ENCODE measurements at regions not wholly inside any gene's neighbourhood (a gene's known extent, or its start where the extent isn't known, plus 50 kb on each side); places are given as distances from the start of the nearest gene placed in this dataset.
A peak's percentile ranks its signal among the peaks of the same experiment; 100 is the strongest.

DNA sequence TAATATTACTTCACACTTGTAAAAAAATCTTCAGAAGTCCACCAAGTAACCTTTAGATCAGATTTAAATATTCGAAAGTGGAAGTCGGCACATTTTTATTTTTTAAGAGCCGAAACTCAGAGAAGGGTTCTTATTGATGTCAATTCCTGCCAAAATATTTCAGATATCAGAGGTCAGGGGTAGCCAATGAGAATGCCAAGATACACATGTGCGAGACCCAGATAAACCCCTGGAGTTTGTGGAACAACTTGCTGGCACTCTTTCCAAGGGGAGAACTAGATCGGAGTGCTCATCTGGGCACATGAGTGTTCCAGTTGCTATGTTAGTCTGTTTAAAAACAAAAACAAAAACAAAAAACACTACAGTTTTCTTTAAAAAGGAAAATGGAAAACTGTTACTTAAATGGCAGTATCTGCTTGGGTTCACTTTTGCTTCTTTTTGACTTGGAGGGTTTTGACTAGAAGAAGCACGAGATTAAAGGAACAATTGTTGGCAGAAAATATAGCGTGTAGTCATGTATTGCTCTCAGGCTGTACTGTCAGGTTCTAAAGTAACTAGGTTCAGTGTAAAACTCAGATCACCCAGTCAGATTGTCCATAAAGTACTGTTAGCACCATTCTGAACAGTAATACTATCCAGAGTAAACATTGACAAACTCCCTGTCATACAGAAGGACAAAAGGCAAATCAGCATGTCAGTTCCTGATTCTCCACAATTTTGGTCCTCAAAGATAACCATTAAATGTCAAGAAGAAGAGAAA, 188.0 kb upstream of the PACRGL start:
- WGBS, 10 experiments: 81 to 100% (median 92%) methylated on average over 4 to 7 of the region's 7 CpGs

DNA sequence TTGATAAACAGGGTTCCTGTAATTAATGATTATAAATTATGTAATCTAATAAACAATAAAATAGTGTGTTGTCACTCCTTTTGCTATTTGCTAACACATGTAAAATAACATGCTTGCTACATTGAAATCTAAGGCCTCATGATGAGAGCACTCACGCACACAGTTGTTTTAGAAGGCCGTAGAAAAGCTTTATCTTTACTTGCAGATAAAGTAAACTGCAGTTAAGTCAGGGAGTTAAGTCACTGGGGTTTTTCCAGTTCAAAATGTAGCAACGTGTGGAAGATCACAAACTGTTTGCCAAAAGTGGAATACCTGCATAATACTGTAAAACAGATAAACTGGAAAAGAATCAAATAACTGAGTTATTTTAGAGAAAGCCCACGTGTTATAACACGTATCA, 187.3 kb upstream of the PACRGL start:
- Histone ChIP-seq H3K4me3 (no peak overlapping the region), H3K27ac (no peak overlapping the region), H3K4me1 (replicated peaks in 1 of 2) (no peaks in the 10 kb centered on the region)
- in situ Hi-C loops (cut with MboI; ENCODE audit: low pct_unique_long_range_greater_than_20kb in 2 of 9, low sequenced_read_pairs in 9 of 9, unreplicated experiment in 9 of 9): no loop called here
- no peak for ATAC-seq (replicated peaks in 6 of 8)
- 83 to 96% (median 90%) methylated on average over 2 to 5 of the region's 5 CpGs for WGBS, 10 experiments

More for the DNA sequence above, 188.0 kb upstream of the PACRGL start:
- Histone ChIP-seq H3K4me3 (no peak overlapping the region), H3K4me1 (replicated peaks in 1 of 2) (no peaks in the 10 kb centered on the region), H3K27ac (no peak overlapping the region)
- in situ Hi-C loops (cut with MboI; ENCODE audit: low pct_unique_long_range_greater_than_20kb in 2 of 9, low sequenced_read_pairs in 9 of 9, unreplicated experiment in 9 of 9): no loop called here
- no peak for ATAC-seq (replicated peaks in 6 of 8)

DNA sequence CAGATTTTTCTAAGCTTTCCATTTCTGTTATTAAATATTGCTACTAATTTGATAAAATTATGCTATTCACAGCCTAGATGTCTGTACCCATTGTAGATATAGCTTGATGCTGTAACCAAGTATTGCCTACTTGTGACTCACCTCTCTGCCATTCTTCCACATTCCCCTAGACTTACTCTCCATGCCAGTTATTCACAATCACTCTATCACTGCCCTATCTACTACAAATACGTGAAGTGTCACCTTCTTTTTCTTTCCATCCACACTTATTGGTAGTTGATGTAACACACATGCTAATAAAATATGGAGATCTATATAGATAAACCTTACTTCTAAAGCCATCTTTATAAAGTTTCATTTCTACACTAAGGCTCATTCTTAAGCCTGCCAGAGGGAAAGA, 179.4 kb upstream of the PACRGL start:
- peak in 5 of 8 experiments; percentile 36 to 81 (median 55) for ATAC-seq (replicated peaks in 6 of 8)
- Histone ChIP-seq H3K4me1 (replicated peaks in 1 of 2) (no peaks in the 10 kb centered on the region), H3K27ac (no peak overlapping the region), H3K4me3 (no peak overlapping the region)
- in situ Hi-C loops (cut with MboI; ENCODE audit: low pct_unique_long_range_greater_than_20kb in 2 of 9, low sequenced_read_pairs in 9 of 9, unreplicated experiment in 9 of 9): no loop called here
- 17 to 100% (median 75%) methylated on average over 1 of the region's 1 CpG; no CpG with 5 or more reads in 2 of the 10 experiments for WGBS, 10 experiments

DNA sequence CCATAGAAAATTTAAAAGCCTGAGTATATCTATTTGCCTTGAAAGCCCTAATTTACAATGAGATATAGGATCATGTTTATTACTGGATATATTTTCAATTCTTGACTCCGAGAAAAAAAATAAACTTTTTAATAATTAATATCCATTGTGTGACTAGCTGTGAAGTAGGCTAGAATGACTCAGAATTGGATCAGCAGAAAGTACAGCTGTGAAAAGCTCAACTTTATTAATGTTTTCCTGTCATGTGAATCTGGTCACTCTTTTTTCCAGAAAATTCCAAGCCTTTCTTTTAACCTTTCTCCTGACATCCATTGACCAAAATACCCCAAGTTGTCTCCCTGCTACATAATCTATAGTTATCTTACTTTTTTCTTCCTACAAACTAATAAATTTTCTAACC, 171.8 kb upstream of the PACRGL start:
- H3K4me1 ChIP-seq (replicated peaks in 1 of 2): no peaks in the 10 kb centered on the region
- 0 to 100% (median 67%) methylated on average over 1 of the region's 1 CpG; no CpG with 5 or more reads in 3 of the 10 experiments for WGBS, 10 experiments
- H3K27ac ChIP-seq: no peak overlapping the region
- in situ Hi-C loops (cut with MboI; ENCODE audit: low pct_unique_long_range_greater_than_20kb in 2 of 9, low sequenced_read_pairs in 9 of 9, unreplicated experiment in 9 of 9): no loop called here
- peak in 1 of 8 experiments; percentile 27 for ATAC-seq (replicated peaks in 6 of 8)
- no peak overlapping the region for H3K4me3 ChIP-seq

DNA sequence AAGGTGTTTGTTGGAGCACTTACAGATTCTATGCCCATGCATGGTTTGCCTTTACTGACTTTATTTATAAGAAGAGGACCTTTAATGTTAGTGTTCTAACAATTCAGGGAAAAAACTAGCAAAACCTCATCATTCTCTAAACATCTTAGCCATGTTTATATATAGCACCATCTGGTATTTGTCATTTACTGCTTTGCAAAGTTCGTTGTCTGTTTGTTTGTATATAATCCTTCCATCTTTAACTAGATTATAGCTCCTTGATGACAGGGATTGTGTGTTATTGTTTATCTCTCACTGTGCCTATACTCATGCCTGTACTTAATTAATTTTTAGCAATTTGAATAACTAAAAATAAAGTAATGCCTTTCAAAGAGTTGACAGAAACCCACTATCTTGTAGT, 170.6 kb upstream of the PACRGL start:
- H3K4me3 ChIP-seq: no peak overlapping the region
- in situ Hi-C loops (cut with MboI; ENCODE audit: low pct_unique_long_range_greater_than_20kb in 2 of 9, low sequenced_read_pairs in 9 of 9, unreplicated experiment in 9 of 9): no loop called here
- no peak overlapping the region for H3K27ac ChIP-seq
- 64 to 100% (median 100%) methylated on average over 1 of the region's 1 CpG; no CpG with 5 or more reads in 4 of the 10 experiments for WGBS, 10 experiments
- no peak for ATAC-seq (replicated peaks in 6 of 8)
- no peaks in the 10 kb centered on the region for H3K4me1 ChIP-seq (replicated peaks in 1 of 2)

DNA sequence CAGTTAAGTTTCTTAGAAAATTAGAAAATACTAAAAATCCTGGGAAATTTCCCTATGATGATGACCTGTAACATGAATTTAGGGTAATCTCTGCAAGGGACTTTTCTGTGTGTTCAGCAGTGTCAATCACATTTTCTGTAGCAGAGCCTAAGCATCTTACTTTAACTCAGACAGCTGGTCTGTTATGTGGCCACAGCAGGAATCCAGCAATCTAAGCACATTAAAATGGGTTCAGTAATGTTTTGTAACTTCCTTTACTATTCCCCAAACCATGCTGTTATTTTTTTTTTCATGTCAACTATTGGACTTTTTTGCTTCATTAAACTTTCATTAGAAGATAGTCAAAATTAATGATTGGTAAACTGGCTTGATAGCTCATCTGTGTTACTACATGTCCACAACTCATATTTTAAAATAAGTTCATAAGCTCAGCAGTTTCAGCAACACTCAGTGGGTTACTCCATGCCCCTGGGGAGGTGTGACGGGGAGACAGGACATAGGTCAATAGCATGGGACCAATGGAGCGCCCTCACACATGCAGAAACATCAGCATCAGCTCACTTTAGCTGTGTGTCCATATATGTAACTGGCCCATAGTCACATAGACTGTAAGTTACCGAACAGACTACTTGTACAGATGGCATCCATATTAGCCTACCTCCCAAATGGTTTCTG, 168.0 kb upstream of the PACRGL start:
- in situ Hi-C loops (cut with MboI; ENCODE audit: low pct_unique_long_range_greater_than_20kb in 2 of 9, low sequenced_read_pairs in 9 of 9, unreplicated experiment in 9 of 9): no loop called here

DNA sequence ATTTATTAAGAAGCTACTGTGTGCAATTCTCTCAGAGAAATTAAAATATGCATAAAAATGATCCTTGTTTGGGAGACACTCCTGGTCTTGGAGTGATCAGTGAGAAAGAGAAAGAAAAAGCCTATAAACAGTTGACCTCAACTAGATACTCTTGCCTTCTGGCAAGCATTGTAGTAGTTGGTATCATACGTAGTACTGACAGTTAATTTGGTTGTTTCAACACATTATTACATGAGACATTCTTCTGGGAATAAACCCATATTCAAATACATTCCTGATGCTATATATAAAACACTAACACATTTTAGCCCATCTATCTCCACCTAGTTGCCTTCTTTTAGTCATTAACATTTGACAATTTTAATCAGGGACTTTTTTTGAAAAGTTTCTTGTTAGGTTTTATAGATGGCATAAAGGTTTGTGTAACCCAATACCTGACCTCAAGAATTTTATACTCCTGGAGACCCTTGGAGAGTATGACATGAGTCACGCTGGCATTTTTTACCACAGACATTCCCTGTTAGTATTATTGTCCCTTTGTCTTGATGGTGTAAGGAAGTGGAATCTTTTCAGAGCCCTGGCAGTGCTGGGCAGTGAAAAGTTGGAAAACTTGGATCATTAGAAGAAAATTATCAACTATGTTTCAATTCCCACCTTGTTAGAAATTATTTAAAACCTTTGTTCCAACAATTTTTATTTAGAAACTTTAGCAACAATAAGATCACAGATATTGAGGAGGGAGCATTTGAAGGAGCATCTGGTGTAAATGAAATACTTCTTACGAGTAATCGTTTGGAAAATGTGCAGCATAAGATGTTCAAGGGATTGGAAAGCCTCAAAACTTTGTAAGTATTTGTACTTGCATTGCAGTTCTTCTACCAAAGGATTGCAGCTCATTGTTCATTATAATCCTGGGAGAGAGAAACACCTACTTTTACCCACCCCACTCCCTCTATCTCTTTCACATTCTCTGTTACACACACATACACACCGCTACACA, 167.1 kb upstream of the PACRGL start:
- ATAC-seq (replicated peaks in 6 of 8): peak in 3 of 8 experiments; percentile 83 to 97 (median 93)
- H3K4me1 ChIP-seq (replicated peaks in 1 of 2): no peaks in the 10 kb centered on the region
- no peak overlapping the region for H3K27ac ChIP-seq
- no peak overlapping the region for H3K4me3 ChIP-seq
- in situ Hi-C loops (cut with MboI; ENCODE audit: low pct_unique_long_range_greater_than_20kb in 2 of 9, low sequenced_read_pairs in 9 of 9, unreplicated experiment in 9 of 9): no loop called here
- 29 to 100% (median 91%) methylated on average over 1 to 5 of the region's 5 CpGs for WGBS, 10 experiments

More for the DNA sequence above, 168.0 kb upstream of the PACRGL start:
- Histone ChIP-seq H3K4me3 (no peak overlapping the region), H3K27ac (no peak overlapping the region), H3K4me1 (replicated peaks in 1 of 2) (no peaks in the 10 kb centered on the region)
- peak in 1 of 8 experiments; percentile 26 for ATAC-seq (replicated peaks in 6 of 8)
- 86 to 100% (median 100%) methylated on average over 1 to 3 of the region's 3 CpGs; no CpG with 5 or more reads in 1 of the 10 experiments for WGBS, 10 experiments

DNA sequence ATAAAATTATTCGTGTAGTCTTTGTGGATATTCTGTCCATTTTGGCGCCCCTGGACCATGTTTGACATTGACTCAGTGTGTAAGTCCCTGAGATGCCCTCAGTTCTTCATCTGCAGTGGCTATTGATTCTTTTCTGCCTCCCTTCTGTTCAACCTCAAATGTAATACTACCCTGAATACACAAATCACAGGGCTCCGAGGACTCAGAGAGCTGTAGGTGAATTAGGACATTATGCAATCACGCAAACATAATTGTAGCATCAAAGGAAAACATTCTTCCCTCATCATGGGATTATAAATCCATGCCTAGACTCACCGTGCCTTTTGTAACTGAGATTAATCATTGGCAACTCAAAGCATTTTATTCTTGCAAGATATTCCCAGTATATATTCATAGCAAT, 161.4 kb upstream of the PACRGL start:
- in situ Hi-C loops (cut with MboI; ENCODE audit: low pct_unique_long_range_greater_than_20kb in 2 of 9, low sequenced_read_pairs in 9 of 9, unreplicated experiment in 9 of 9): no loop called here
- 61 to 98% (median 74%) methylated on average over 1 to 5 of the region's 5 CpGs for WGBS, 10 experiments
- ATAC-seq (replicated peaks in 6 of 8): peak in 5 of 8 experiments; percentile 25 to 73 (median 56)
- Histone ChIP-seq H3K4me1 (replicated peaks in 1 of 2) (peaks cover 2 to 16% of the 10 kb centered on the region in 2 donors), H3K27ac (no peak overlapping the region), H3K4me3 (no peak overlapping the region)

DNA sequence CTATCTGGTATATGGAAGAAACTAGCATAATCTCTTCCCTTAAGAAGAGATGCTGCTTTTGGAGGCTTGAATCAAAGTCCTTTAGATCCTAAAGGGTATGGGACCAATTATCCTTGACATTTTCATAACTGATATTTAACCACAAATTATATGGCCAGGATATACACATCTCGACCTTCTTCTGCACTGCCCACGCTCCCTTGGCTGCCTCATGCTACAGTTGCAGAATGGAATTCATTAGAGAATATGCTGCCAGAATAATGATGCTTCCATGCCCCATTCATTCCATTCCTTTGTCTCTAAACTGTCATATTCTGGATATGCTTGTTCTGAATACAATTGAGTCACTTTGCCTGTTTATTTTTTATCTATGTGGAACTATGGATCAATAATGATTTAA, 157.1 kb upstream of the PACRGL start:
- ATAC-seq (replicated peaks in 6 of 8): no peak
- in situ Hi-C loops (cut with MboI; ENCODE audit: low pct_unique_long_range_greater_than_20kb in 2 of 9, low sequenced_read_pairs in 9 of 9, unreplicated experiment in 9 of 9): no loop called here
- WGBS, 10 experiments: 0 to 96% (median 74%) methylated on average over 1 to 2 of the region's 2 CpGs; no CpG with 5 or more reads in 4 of the 10 experiments
- Histone ChIP-seq H3K4me3 (no peak overlapping the region), H3K27ac (no peak overlapping the region), H3K4me1 (replicated peaks in 1 of 2) (peaks cover 2 to 16% of the 10 kb centered on the region in 2 donors)

DNA sequence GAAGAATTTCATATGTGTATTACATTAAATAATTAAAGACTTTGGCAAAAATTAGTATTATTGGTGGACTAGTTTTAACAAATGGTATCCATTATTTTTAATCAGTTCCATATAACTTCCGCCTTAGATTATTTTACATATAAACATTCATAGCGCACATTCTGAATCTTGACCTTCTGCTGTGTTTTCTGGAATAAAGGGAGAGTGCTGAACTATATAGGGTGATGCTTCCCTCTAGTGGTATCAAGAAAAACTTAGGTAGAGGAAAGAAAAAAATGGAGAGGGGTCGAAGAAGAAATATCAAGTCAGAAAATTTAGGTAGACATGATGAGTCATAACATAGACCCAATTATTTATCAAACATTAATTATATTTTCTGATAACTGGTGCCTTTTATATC, 155.6 kb upstream of the PACRGL start:
- in situ Hi-C loops (cut with MboI; ENCODE audit: low pct_unique_long_range_greater_than_20kb in 2 of 9, low sequenced_read_pairs in 9 of 9, unreplicated experiment in 9 of 9): no loop called here
- peak in 5 of 8 experiments; percentile 29 to 75 (median 44) for ATAC-seq (replicated peaks in 6 of 8)

DNA sequence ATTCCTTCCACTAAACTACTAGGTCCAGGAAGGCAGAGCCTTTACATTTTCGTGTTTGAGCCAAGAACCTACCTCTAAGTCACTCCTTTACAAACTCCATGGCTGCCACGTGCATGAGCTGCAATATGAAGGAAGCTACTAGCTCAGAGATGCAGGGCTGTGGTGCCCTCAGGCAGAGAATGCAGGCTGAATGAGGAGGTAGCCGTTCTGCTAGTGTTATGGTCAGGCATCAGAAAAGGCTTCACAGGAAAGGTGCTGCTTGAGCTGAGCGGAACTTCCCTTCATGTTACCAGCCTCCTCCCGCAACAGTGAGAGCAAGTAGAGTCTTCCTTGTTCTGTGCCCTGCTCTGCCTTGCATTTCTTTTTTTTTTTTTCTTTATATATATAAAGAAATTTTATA, 148.3 kb upstream of the PACRGL start:
- ATAC-seq (replicated peaks in 6 of 8): no peak
- WGBS, 10 experiments: 63 to 100% (median 90%) methylated on average over 1 to 5 of the region's 5 CpGs
- Histone ChIP-seq H3K27ac (no peak overlapping the region), H3K4me3 (no peak overlapping the region), H3K4me1 (replicated peaks in 1 of 2) (no peaks in the 10 kb centered on the region)
- in situ Hi-C loops (cut with MboI; ENCODE audit: low pct_unique_long_range_greater_than_20kb in 2 of 9, low sequenced_read_pairs in 9 of 9, unreplicated experiment in 9 of 9): no loop called here

More for the DNA sequence above, 155.6 kb upstream of the PACRGL start:
- no peak overlapping the region for H3K27ac ChIP-seq
- 0 to 100% (median 63%) methylated on average over 1 to 3 of the region's 3 CpGs; no CpG with 5 or more reads in 1 of the 10 experiments for WGBS, 10 experiments
- H3K4me1 ChIP-seq (replicated peaks in 1 of 2): peaks cover 2 to 5% of the 10 kb centered on the region in 2 donors
- H3K4me3 ChIP-seq: no peak overlapping the region

DNA sequence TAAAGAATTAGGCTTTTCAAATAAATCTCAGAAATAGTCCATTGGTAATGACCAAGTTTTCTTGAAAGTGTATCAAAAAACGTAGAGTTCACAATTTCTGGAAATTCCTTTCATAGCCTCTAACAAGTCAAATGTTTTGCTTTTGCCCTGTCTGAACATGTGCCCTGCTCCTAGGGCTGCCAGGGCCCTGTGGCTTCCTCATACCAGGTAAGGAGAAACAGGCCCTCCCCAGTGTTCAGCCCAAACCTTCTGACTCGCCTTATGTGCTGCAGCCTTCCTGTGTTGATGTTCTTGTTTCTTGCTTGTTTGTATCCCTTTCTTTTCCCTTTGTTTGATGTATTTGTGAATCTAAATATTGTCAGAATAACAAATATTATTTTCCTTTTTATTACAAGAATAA, 146.1 kb upstream of the PACRGL start:
- no peak overlapping the region for H3K27ac ChIP-seq
- no peak for ATAC-seq (replicated peaks in 6 of 8)
- H3K4me3 ChIP-seq: no peak overlapping the region
- H3K4me1 ChIP-seq (replicated peaks in 1 of 2): no peaks in the 10 kb centered on the region
- in situ Hi-C loops (cut with MboI; ENCODE audit: low pct_unique_long_range_greater_than_20kb in 2 of 9, low sequenced_read_pairs in 9 of 9, unreplicated experiment in 9 of 9): no loop called here
- WGBS, 10 experiments: 14 to 100% (median 94%) methylated on average over 1 to 2 of the region's 2 CpGs; no CpG with 5 or more reads in 1 of the 10 experiments
